ENCODE measurements at regions not wholly inside any gene's neighbourhood (a gene's known extent, or its start where the extent isn't known, plus 50 kb on each side); places are given as distances from the start of the nearest gene placed in this dataset.

- no peak overlapping the region for H3K4me3 ChIP-seq (ENCODE audit: control insufficient read depth, low read depth, low read length)
- TF ChIP-seq CTCF (IDR thresholded peaks at IDR 0.05; ENCODE audit: control insufficient read depth, insufficient read depth, low read depth, low read length, missing control alignments), result no peak
- no peak for DNase-seq (ENCODE audit: low read depth)
These were observed 112.5 kb upstream of the CXCR4 start for GRCh38 chr2:136230464-136230863.

GRCh38 chr2:136226903-136227302, 109.0 kb upstream of the CXCR4 start:
- no peak overlapping the region for H3K4me3 ChIP-seq (ENCODE audit: control insufficient read depth, low read depth, low read length)
- DNase-seq (ENCODE audit: low read depth), result no peak
- TF ChIP-seq CTCF (IDR thresholded peaks at IDR 0.05; ENCODE audit: control insufficient read depth, insufficient read depth, low read depth, low read length, missing control alignments), result no peak

GRCh38 chr2:136225950-136226835, 108.2 kb upstream of the CXCR4 start:
- no peak overlapping the region for H3K4me3 ChIP-seq (ENCODE audit: control insufficient read depth, low read depth, low read length)
- no peak for DNase-seq (ENCODE audit: low read depth)
- TF ChIP-seq CTCF (IDR thresholded peaks at IDR 0.05; ENCODE audit: control insufficient read depth, insufficient read depth, low read depth, low read length, missing control alignments), result no peak

- no peak overlapping the region for H3K4me3 ChIP-seq (ENCODE audit: control insufficient read depth, low read depth, low read length)
- no peak for DNase-seq (ENCODE audit: low read depth)
- no peak for TF ChIP-seq CTCF (IDR thresholded peaks at IDR 0.05; ENCODE audit: control insufficient read depth, insufficient read depth, low read depth, low read length, missing control alignments)
These were observed 105.3 kb upstream of the CXCR4 start for GRCh38 chr2:136223274-136223673.

GRCh38 chr2:136222862-136223261, 104.9 kb upstream of the CXCR4 start:
- TF ChIP-seq CTCF (IDR thresholded peaks at IDR 0.05; ENCODE audit: control insufficient read depth, insufficient read depth, low read depth, low read length, missing control alignments), result no peak
- DNase-seq (ENCODE audit: low read depth), result no peak
- H3K4me3 ChIP-seq (ENCODE audit: control insufficient read depth, low read depth, low read length), result no peak overlapping the region

- H3K4me3 ChIP-seq (ENCODE audit: control insufficient read depth, low read depth, low read length), result no peak overlapping the region
These were observed 103.1 kb upstream of the CXCR4 start for GRCh38 chr2:136221026-136221425.

More at GRCh38 chr2:136221026-136221425, 103.1 kb upstream of the CXCR4 start:
- TF ChIP-seq CTCF (IDR thresholded peaks at IDR 0.05; ENCODE audit: control insufficient read depth, insufficient read depth, low read depth, low read length, missing control alignments), result no peak
- no peak for DNase-seq (ENCODE audit: low read depth)
